ENCODE measurements at regions not wholly inside any gene's neighbourhood (a gene's known extent, or its start where the extent isn't known, plus 50 kb on each side); places are given as distances from the start of the nearest gene placed in this dataset.

DNA sequence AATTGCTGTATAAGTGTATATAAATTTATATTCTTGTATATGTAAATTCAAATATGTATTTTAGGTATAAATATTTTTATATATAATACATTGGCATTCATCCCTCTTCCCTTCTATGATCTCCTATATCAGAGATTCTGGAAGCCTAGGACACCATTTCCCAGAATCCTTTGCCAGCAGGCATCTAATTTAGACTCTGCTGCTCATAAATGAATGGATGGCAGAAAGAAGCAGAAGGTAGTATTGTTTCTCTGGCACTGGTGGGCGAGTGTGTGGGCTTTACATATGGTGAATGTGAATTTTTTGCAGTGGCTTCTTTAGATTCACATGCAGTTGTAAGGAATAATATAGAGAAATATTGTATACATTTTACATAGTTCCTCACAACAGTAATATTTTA is 215.2 kb upstream of the THSD7B start:
- Histone ChIP-seq H3K27ac (ENCODE audit: control insufficient read depth, insufficient read depth, low read length) (no peak overlapping the region), H3K4me3 (ENCODE audit: control insufficient read depth in 2 of 3, extremely low read depth in 1 of 3, insufficient read depth in 2 of 3, low read depth in 1 of 3, low read length in 3 of 3) (no peak overlapping the region), H3K9ac (ENCODE audit: control insufficient read depth, extremely low read depth, insufficient read depth, low read length) (no peak overlapping the region), H3K4me1 (ENCODE audit: control insufficient read depth, extremely low read depth, insufficient read depth, low read length) (no peaks in the 10 kb centered on the region), H3K27me3 (ENCODE audit: control insufficient read depth, extremely low read depth, insufficient read depth, low read length) (no peaks in the 10 kb centered on the region), H3K9me3 (ENCODE audit: control insufficient read depth, low read depth, low read length) (no peaks in the 10 kb centered on the region), H3K36me3 (ENCODE audit: control insufficient read depth in 2 of 2, extremely low read depth in 1 of 2, insufficient read depth in 2 of 2, low read length in 2 of 2) (no peaks in the 10 kb centered on the region), H3K79me2 (ENCODE audit: control insufficient read depth, insufficient read depth, low read length) (no peaks in the 10 kb centered on the region), H3K4me2 (ENCODE audit: control insufficient read depth, extremely low read depth, insufficient read depth, low read depth, low read length) (no peak overlapping the region), H3K9me1 (ENCODE audit: control insufficient read depth, extremely low read depth, insufficient read depth, low read length) (no peaks in the 10 kb centered on the region), H2AFZ (ENCODE audit: control insufficient read depth, low read length) (no peak overlapping the region), H4K20me1 (ENCODE audit: control insufficient read depth, extremely low read depth, insufficient read depth, low read length) (no peaks in the 10 kb centered on the region)
- dilution Hi-C loops (cut with MboI; ENCODE audit: extremely low pct_ligation_motif_present, low sequenced_read_pairs) = no loop called here
- TF ChIP-seq EZH2 (IDR thresholded peaks at IDR 0.05; ENCODE audit: low read length) = no peak
- TF ChIP-seq, protein P1, sequence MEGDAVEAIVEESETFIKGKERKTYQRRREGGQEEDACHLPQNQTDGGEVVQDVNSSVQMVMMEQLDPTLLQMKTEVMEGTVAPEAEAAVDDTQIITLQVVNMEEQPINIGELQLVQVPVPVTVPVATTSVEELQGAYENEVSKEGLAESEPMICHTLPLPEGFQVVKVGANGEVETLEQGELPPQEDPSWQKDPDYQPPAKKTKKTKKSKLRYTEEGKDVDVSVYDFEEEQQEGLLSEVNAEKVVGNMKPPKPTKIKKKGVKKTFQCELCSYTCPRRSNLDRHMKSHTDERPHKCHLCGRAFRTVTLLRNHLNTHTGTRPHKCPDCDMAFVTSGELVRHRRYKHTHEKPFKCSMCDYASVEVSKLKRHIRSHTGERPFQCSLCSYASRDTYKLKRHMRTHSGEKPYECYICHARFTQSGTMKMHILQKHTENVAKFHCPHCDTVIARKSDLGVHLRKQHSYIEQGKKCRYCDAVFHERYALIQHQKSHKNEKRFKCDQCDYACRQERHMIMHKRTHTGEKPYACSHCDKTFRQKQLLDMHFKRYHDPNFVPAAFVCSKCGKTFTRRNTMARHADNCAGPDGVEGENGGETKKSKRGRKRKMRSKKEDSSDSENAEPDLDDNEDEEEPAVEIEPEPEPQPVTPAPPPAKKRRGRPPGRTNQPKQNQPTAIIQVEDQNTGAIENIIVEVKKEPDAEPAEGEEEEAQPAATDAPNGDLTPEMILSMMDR (optimal IDR thresholded peaks at IDR 0.05 in 1 of 3, IDR thresholded peaks at IDR 0.05 in 1 of 3, conservative IDR thresholded peaks at IDR 0.05 in 1 of 3; ENCODE audit: extremely low read depth in 1 of 3, insufficient read depth in 2 of 3, low read length in 3 of 3) = no peak
- DNase-seq (ENCODE audit: low read depth, low spot score) (no peak), FAIRE-seq (no peak)

DNA sequence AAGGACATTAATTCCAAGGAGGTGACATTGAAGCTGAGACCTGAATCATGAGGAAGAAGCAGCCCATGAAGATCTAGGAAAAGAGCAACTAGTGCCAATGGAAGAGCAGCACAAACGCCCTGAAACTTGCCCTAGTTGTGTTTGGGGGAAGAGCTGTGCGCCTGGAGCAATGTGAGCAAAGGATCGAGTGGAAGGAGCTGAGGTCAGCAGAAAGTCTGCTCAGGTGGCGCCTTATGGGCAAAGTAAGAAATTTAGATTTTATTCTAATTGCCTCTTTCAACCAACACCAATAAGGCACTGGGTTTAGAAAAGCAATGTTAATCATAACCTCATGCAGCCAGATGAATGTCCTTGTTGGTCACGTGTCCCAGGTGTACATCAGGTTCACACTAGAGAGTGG is 226.0 kb upstream of the THSD7B start:
- no peak overlapping the region for H2AFZ ChIP-seq (ENCODE audit: control insufficient read depth, low read length)
- FAIRE-seq = no peak
- no peak for DNase-seq (ENCODE audit: low read depth, low spot score)
- no peak for TF ChIP-seq EZH2 (IDR thresholded peaks at IDR 0.05; ENCODE audit: low read length)
- TF ChIP-seq, protein P1 (optimal IDR thresholded peaks at IDR 0.05 in 1 of 3, IDR thresholded peaks at IDR 0.05 in 1 of 3, conservative IDR thresholded peaks at IDR 0.05 in 1 of 3; ENCODE audit: extremely low read depth in 1 of 3, insufficient read depth in 2 of 3, low read length in 3 of 3) = no peak
- H4K20me1 ChIP-seq (ENCODE audit: control insufficient read depth, extremely low read depth, insufficient read depth, low read length) = no peaks in the 10 kb centered on the region
- H3K36me3 ChIP-seq (ENCODE audit: control insufficient read depth in 2 of 2, extremely low read depth in 1 of 2, insufficient read depth in 2 of 2, low read length in 2 of 2) = no peaks in the 10 kb centered on the region
- H3K4me2 ChIP-seq (ENCODE audit: control insufficient read depth, extremely low read depth, insufficient read depth, low read depth, low read length) = no peak overlapping the region
- H3K9me1 ChIP-seq (ENCODE audit: control insufficient read depth, extremely low read depth, insufficient read depth, low read length) = no peaks in the 10 kb centered on the region
- no peak overlapping the region for H3K9ac ChIP-seq (ENCODE audit: control insufficient read depth, extremely low read depth, insufficient read depth, low read length)
- dilution Hi-C loops (cut with MboI; ENCODE audit: extremely low pct_ligation_motif_present, low sequenced_read_pairs) = no loop called here
- no peak overlapping the region for H3K27ac ChIP-seq (ENCODE audit: control insufficient read depth, insufficient read depth, low read length)
- H3K4me1 ChIP-seq (ENCODE audit: control insufficient read depth, extremely low read depth, insufficient read depth, low read length) = no peaks in the 10 kb centered on the region
- H3K9me3 ChIP-seq (ENCODE audit: control insufficient read depth, low read depth, low read length) = peaks cover 2% of the 10 kb centered on the region
- H3K79me2 ChIP-seq (ENCODE audit: control insufficient read depth, insufficient read depth, low read length) = no peaks in the 10 kb centered on the region
- H3K27me3 ChIP-seq (ENCODE audit: control insufficient read depth, extremely low read depth, insufficient read depth, low read length) = no peaks in the 10 kb centered on the region
- H3K4me3 ChIP-seq (ENCODE audit: control insufficient read depth in 2 of 3, extremely low read depth in 1 of 3, insufficient read depth in 2 of 3, low read depth in 1 of 3, low read length in 3 of 3) = no peak overlapping the region

Measured in keratinocyte (primary cell).